ENCODE measurements at regions not wholly inside any gene's neighbourhood (a gene's known extent, or its start where the extent isn't known, plus 50 kb on each side); places are given as distances from the start of the nearest gene placed in this dataset.

- TF ChIP-seq, protein P1, sequence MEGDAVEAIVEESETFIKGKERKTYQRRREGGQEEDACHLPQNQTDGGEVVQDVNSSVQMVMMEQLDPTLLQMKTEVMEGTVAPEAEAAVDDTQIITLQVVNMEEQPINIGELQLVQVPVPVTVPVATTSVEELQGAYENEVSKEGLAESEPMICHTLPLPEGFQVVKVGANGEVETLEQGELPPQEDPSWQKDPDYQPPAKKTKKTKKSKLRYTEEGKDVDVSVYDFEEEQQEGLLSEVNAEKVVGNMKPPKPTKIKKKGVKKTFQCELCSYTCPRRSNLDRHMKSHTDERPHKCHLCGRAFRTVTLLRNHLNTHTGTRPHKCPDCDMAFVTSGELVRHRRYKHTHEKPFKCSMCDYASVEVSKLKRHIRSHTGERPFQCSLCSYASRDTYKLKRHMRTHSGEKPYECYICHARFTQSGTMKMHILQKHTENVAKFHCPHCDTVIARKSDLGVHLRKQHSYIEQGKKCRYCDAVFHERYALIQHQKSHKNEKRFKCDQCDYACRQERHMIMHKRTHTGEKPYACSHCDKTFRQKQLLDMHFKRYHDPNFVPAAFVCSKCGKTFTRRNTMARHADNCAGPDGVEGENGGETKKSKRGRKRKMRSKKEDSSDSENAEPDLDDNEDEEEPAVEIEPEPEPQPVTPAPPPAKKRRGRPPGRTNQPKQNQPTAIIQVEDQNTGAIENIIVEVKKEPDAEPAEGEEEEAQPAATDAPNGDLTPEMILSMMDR (conservative IDR thresholded peaks at IDR 0.05): no peak
- no peak for TF ChIP-seq ZFX (IDR thresholded peaks at IDR 0.05)
- no peak overlapping the region for H3K27ac ChIP-seq
These were observed 764.6 kb upstream of the PKDCC start for GRCh38 chr2:41283079-41283775.

- TF ChIP-seq, protein P1 (conservative IDR thresholded peaks at IDR 0.05): no peak
- TF ChIP-seq ZFX (IDR thresholded peaks at IDR 0.05): no peak
These were observed 754.3 kb upstream of the PKDCC start for GRCh38 chr2:41293491-41293890.

GRCh38 chr2:41294331-41294730, 753.5 kb upstream of the PKDCC start:
- TF ChIP-seq, protein P1 (conservative IDR thresholded peaks at IDR 0.05): no peak
- TF ChIP-seq ZFX (IDR thresholded peaks at IDR 0.05): no peak
- no peak overlapping the region for H3K27ac ChIP-seq

More at GRCh38 chr2:41293491-41293890, 754.3 kb upstream of the PKDCC start:
- H3K27ac ChIP-seq: no peak overlapping the region

DNA sequence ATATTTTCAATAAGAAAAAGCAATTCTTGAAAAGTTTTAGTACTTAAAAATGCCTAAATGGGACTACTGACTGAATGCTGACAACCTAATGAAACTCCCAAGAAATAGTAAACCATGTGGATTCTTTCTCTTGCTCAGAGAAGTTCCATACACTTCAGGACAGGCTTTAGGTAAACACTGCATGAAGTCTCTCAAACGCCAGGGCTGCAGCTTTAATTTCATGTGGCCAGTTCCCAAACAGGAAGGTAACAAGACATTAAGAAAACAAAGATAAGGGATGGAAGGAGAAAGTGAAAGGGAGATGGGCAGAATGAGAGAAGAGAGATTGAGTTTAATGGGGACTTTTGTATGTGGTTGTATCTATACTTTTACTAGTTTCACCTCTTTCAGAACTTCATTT, 734.7 kb upstream of the PKDCC start:
- no peak overlapping the region for H3K27ac ChIP-seq

GRCh38 chr2:41314511-41315070, 733.2 kb upstream of the PKDCC start:
- no peak for TF ChIP-seq ZFX (IDR thresholded peaks at IDR 0.05)
- TF ChIP-seq, protein P1 (conservative IDR thresholded peaks at IDR 0.05): no peak
- H3K27ac ChIP-seq: no peak overlapping the region

More for the DNA sequence above, 734.7 kb upstream of the PKDCC start:
- TF ChIP-seq, protein P1 (conservative IDR thresholded peaks at IDR 0.05): no peak
- no peak for TF ChIP-seq ZFX (IDR thresholded peaks at IDR 0.05)

DNA sequence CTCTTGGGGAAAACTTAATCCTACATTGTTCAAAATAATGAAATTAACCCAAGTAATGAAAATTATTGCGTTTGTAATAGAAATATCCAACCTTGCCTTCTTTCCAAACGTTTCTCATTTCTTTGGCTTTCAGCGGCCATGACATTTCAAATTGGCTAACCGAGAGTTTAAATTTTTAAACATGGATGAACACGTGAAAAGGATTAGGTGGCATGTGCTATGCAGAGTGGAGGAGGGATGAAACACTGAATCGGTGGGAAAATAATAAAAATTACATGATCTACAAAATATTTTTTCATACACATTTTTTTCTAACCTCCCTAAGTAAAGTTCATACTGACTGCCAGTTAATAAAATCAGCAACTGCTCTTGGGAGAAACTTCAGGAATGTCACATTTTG, 728.4 kb upstream of the PKDCC start:
- TF ChIP-seq, protein P1 (conservative IDR thresholded peaks at IDR 0.05): no peak
- TF ChIP-seq ZFX (IDR thresholded peaks at IDR 0.05): no peak

DNA sequence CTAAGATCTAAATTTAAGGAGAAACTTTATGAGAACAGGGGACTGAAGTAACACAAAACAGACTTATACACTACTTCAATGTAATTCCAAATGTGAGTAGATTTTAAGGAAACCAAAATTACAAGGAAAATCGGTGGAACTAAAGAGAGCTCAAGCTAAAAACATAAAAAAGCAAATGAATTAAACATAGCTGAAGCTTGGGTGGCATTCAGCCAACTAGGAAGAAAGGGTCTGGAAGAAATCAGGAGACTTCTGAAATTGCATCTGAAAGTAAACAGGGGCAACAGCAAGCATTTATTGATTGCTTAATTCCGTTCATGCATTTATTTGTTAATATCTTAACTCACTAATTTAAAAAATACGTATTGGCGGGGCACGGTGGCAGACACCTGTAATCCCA, 727.3 kb upstream of the PKDCC start:
- no peak for TF ChIP-seq ZFX (IDR thresholded peaks at IDR 0.05)
- TF ChIP-seq, protein P1 (conservative IDR thresholded peaks at IDR 0.05): no peak
- H3K27ac ChIP-seq: no peak overlapping the region

More for the DNA sequence above, 728.4 kb upstream of the PKDCC start:
- no peak overlapping the region for H3K27ac ChIP-seq
